Endodermal cell (in vitro differentiated cells): ENCODE measurements at regions not wholly inside any gene's neighbourhood (a gene's known extent, or its start where the extent isn't known, plus 50 kb on each side); places are given as distances from the start of the nearest gene placed in this dataset.
"Not testable (repeated sequence)": the region's sequence is repeated elsewhere in the genome, so short reads cannot be mapped to it uniquely, and the experiment has no call there.

Source experiments
- DNase-seq: peaks from one replicate; pipeline ENCODE4 v3.0.0-alpha.2; 2017
- H3K27ac ChIP-seq: 2 replicates; pipeline ENCODE4 v1.5.1; 2013; ENCODE audit warnings: mild to moderate bottlenecking, low read depth, low read length, moderate library complexity
- H3K27me3 ChIP-seq: 2 replicates; pipeline ENCODE4 v1.6.1; 2013; ENCODE audit warnings: mild to moderate bottlenecking, low read length, moderate library complexity; ENCODE audit not compliant: insufficient read depth, control insufficient read depth, poor library complexity, severe bottlenecking
- H3K36me3 ChIP-seq: 2 replicates; pipeline ENCODE4 v1.7.0; 2013; ENCODE audit warnings: mild to moderate bottlenecking, low read length, moderate library complexity; ENCODE audit not compliant: control insufficient read depth, insufficient read depth
- H3K4me1 ChIP-seq: one replicate; pipeline ENCODE4 v1.7.0; 2013; ENCODE audit warnings: low read length; ENCODE audit not compliant: control insufficient read depth, insufficient read depth
- H3K4me3 ChIP-seq: 2 replicates; pipeline ENCODE4 v1.5.1; 2013; ENCODE audit warnings: mild to moderate bottlenecking, low read length, moderate library complexity
- H3K9ac ChIP-seq: 2 replicates; pipeline ENCODE4 v1.6.1; 2013; ENCODE audit warnings: mild to moderate bottlenecking, low read length, moderate library complexity; ENCODE audit not compliant: poor library complexity, severe bottlenecking; ENCODE audit errors: extremely low read depth
- H3K9me3 ChIP-seq: 2 replicates; pipeline ENCODE4 v1.6.1; 2013; ENCODE audit warnings: mild to moderate bottlenecking, low read length, moderate library complexity; ENCODE audit not compliant: control insufficient read depth
- H3K27ac Mint-ChIP-seq: 2 replicates; pipeline ENCODE4 v1.8.0; 2020; ENCODE audit warnings: mixed read lengths
- H3K27me3 Mint-ChIP-seq: 2 replicates; pipeline ENCODE4 v1.8.0; 2021; ENCODE audit warnings: mild to moderate bottlenecking, mixed read lengths; ENCODE audit not compliant: insufficient read depth
- H3K36me3 Mint-ChIP-seq: 2 replicates; pipeline ENCODE4 v1.8.0; 2020; ENCODE audit warnings: low read depth, mixed read lengths
- H3K4me1 Mint-ChIP-seq: 2 replicates; pipeline ENCODE4 v1.8.0; 2020; ENCODE audit warnings: mixed read lengths
- H3K4me3 Mint-ChIP-seq: 2 replicates; pipeline ENCODE4 v1.8.0; 2020; ENCODE audit warnings: mild to moderate bottlenecking, moderate library complexity, mixed read lengths
- H3K9me3 Mint-ChIP-seq: 2 replicates; pipeline ENCODE4 v1.8.0; 2020; ENCODE audit warnings: mild to moderate bottlenecking, mixed read lengths
- WGBS, 2 experiments: methylation state at CpG; one replicate each; pipeline versions ENCODE4 v1.1.5 to v1.1.7; 2013; ENCODE audit warnings: missing lambda C conversion rate in 2 of 2, mixed read lengths in 1 of 2; ENCODE audit not compliant: insufficient coverage in 1 of 2, insufficient read length in 1 of 2; 5-methylcytosine and 5-hydroxymethylcytosine counted together
- TF ChIP-seq, protein P1 (sequence below): fragments of 200-600 bp; sonication (generic); conservative IDR thresholded peaks from 2 replicates; pipeline ENCODE4 v1.5.0; 2021; ENCODE audit warnings: antibody characterized with exemption, mild to moderate bottlenecking

DNA sequence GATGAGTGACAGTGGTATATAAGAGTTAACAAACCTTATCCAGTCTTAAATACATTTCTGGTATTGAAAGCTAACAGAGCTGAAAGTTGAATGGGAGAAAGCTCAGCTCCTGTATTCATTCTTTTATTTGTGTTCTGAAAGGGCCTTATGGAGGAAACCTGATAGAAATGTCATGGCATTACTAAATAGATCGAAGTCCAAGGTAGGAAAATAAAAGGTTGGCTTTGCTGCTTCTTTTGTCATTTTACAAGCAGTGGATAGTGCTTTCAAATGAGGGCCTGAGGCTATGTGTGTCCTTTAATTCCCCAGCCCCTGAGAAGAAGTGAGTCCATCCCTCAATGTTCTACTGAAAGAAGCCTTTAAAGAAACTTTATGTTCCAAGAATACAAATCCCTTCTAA is 974.3 kb upstream of the INTU start:
- Mint-ChIP-seq H3K36me3 (no peaks in the 10 kb centered on the region), H3K27ac (no peak overlapping the region), H3K4me1 (no peaks in the 10 kb centered on the region), H3K9me3 (no peaks in the 10 kb centered on the region), H3K27me3 (no peaks in the 10 kb centered on the region), H3K4me3 (no peak overlapping the region)
- no peak overlapping the region for H3K4me3 ChIP-seq
- H3K36me3 ChIP-seq, result no peaks in the 10 kb centered on the region
- TF ChIP-seq, protein P1, sequence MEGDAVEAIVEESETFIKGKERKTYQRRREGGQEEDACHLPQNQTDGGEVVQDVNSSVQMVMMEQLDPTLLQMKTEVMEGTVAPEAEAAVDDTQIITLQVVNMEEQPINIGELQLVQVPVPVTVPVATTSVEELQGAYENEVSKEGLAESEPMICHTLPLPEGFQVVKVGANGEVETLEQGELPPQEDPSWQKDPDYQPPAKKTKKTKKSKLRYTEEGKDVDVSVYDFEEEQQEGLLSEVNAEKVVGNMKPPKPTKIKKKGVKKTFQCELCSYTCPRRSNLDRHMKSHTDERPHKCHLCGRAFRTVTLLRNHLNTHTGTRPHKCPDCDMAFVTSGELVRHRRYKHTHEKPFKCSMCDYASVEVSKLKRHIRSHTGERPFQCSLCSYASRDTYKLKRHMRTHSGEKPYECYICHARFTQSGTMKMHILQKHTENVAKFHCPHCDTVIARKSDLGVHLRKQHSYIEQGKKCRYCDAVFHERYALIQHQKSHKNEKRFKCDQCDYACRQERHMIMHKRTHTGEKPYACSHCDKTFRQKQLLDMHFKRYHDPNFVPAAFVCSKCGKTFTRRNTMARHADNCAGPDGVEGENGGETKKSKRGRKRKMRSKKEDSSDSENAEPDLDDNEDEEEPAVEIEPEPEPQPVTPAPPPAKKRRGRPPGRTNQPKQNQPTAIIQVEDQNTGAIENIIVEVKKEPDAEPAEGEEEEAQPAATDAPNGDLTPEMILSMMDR, result no peak
- no peaks in the 10 kb centered on the region for H3K27me3 ChIP-seq
- H3K9me3 ChIP-seq, result no peaks in the 10 kb centered on the region
- DNase-seq, result no peak
- H3K9ac ChIP-seq, result no peak overlapping the region
- H3K27ac ChIP-seq, result peak overlapping the region; percentile 55
- 85% methylated on average over 1 of the region's 1 CpG; no CpG with 5 or more reads in 1 of the 2 experiments for WGBS, 2 experiments
- no peaks in the 10 kb centered on the region for H3K4me1 ChIP-seq

DNA sequence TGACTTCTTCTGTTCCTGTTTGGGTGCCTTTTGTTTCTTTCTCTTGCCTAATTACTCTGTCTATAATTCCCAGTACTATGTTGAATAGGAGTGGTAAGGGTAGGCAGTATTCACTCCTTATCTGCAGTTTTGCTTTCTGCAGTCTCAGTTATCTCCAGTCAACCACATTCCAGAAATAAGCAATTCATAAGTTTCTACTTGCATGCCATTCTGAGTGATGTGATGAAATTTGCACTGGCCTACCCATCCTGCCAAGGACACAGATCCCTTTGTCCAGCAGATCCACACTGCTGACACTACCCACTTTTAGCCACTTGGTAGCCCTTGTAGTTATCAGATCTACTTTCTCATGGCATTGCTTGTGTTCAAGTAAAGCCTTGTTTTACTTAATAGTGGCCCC is 971.6 kb upstream of the INTU start:
- Mint-ChIP-seq H3K4me1 (no peaks in the 10 kb centered on the region), H3K27ac (no peak overlapping the region), H3K27me3 (no peaks in the 10 kb centered on the region), H3K4me3 (no peak overlapping the region), H3K36me3 (no peaks in the 10 kb centered on the region), H3K9me3 (no peaks in the 10 kb centered on the region)
- Histone ChIP-seq H3K4me3 (no peak overlapping the region), H3K36me3 (no peaks in the 10 kb centered on the region), H3K9me3 (no peaks in the 10 kb centered on the region), H3K4me1 (no peaks in the 10 kb centered on the region), H3K27ac (no peak overlapping the region), H3K27me3 (no peaks in the 10 kb centered on the region), H3K9ac (no peak overlapping the region)
- TF ChIP-seq, protein P1, result no peak
- no peak for DNase-seq

GRCh38 chr4:126664839-126665238 is 967.9 kb upstream of the INTU start:
- Mint-ChIP-seq H3K4me1 (no peaks in the 10 kb centered on the region), H3K27me3 (no peaks in the 10 kb centered on the region), H3K27ac (no peak overlapping the region), H3K9me3 (no peaks in the 10 kb centered on the region), H3K4me3 (no peak overlapping the region), H3K36me3 (no peaks in the 10 kb centered on the region)
- DNase-seq, result no peak
- Histone ChIP-seq H3K9me3 (no peaks in the 10 kb centered on the region), H3K27ac (no peak overlapping the region), H3K27me3 (no peaks in the 10 kb centered on the region), H3K4me3 (no peak overlapping the region), H3K4me1 (no peaks in the 10 kb centered on the region), H3K9ac (no peak overlapping the region), H3K36me3 (no peaks in the 10 kb centered on the region)
- 92 to 100% methylated on average over 1 of the region's 1 CpG for WGBS, 2 experiments
- TF ChIP-seq, protein P1, result no peak

DNA sequence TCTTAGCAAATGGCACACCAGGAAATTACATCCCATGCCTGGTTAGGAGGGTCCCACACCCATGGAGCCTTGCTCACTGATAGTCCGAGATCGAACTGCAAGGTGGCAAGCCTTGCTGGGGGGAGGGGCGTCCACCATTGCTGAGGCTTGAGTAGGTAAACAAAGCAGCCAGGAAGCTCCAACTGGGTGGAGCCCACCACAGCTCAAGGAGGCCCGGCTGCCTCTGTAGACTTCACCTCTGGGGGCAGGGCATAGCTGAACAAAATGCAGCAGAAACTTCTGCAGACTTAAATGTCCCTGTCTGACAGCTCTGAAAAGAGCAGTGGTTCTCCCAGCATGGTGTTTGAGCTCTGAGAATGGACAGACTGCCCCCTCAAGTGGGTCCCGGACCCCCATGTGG is 962.7 kb upstream of the INTU start:
- not testable (repeated sequence) for H3K4me1 ChIP-seq, H3K27me3 ChIP-seq, H3K27ac ChIP-seq, H3K9me3 Mint-ChIP-seq, H3K36me3 ChIP-seq, H3K9ac ChIP-seq, H3K27me3 Mint-ChIP-seq, H3K9me3 ChIP-seq, H3K27ac Mint-ChIP-seq, DNase-seq, H3K36me3 Mint-ChIP-seq, H3K4me3 Mint-ChIP-seq, H3K4me3 ChIP-seq, H3K4me1 Mint-ChIP-seq
- WGBS, 2 experiments, result 90 to 93% methylated on average over 3 to 5 of the region's 5 CpGs
